OCI-LY1 (cell line): ENCODE measurements at regions not wholly inside any gene's neighbourhood (a gene's known extent, or its start where the extent isn't known, plus 50 kb on each side); places are given as distances from the start of the nearest gene placed in this dataset.

Source experiments
- EZH2 ChIP-seq: fragments of 200-600 bp; sonication (generic), shearing (Covaris generic); IDR thresholded peaks from 2 replicates; pipeline ENCODE4 v1.8.0; 2017; ENCODE audit warnings: borderline replicate concordance, mixed run types, mild to moderate bottlenecking, antibody characterized with exemption, low read length, moderate library complexity, mixed read lengths
- TF ChIP-seq, protein P1 (sequence below): fragments of 200-600 bp; sonication (generic), shearing (Covaris generic); IDR thresholded peaks from 2 replicates; pipeline ENCODE4 v1.5.1; 2017; ENCODE audit warnings: mild to moderate bottlenecking, antibody characterized with exemption, low read length, moderate library complexity, mixed read lengths

- TF ChIP-seq, protein P1, sequence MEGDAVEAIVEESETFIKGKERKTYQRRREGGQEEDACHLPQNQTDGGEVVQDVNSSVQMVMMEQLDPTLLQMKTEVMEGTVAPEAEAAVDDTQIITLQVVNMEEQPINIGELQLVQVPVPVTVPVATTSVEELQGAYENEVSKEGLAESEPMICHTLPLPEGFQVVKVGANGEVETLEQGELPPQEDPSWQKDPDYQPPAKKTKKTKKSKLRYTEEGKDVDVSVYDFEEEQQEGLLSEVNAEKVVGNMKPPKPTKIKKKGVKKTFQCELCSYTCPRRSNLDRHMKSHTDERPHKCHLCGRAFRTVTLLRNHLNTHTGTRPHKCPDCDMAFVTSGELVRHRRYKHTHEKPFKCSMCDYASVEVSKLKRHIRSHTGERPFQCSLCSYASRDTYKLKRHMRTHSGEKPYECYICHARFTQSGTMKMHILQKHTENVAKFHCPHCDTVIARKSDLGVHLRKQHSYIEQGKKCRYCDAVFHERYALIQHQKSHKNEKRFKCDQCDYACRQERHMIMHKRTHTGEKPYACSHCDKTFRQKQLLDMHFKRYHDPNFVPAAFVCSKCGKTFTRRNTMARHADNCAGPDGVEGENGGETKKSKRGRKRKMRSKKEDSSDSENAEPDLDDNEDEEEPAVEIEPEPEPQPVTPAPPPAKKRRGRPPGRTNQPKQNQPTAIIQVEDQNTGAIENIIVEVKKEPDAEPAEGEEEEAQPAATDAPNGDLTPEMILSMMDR: no peak
- TF ChIP-seq EZH2: no peak
These were observed 644.1 kb upstream of the BCHE start for GRCh38 chr3:166481340-166481739.
